Keratinocyte (primary cell): ENCODE measurements at regions not wholly inside any gene's neighbourhood (a gene's known extent, or its start where the extent isn't known, plus 50 kb on each side); places are given as distances from the start of the nearest gene placed in this dataset.

ENCODE experiments used
- EZH2 ChIP-seq: IDR thresholded peaks from one replicate; pipeline ENCODE4 v1.6.1; 2012; ENCODE audit warnings: inconsistent platforms, mild to moderate bottlenecking, low read length, moderate library complexity
- TF ChIP-seq, protein P1 (sequence below), 3 experiments: IDR thresholded peaks in 1 of 3; conservative IDR thresholded peaks in 1 of 3; optimal IDR thresholded peaks in 1 of 3; 2 replicates in 2 of 3; 3 replicates in 1 of 3; pipeline versions ENCODE3 to v1.5.1; 2011; ENCODE audit warnings: low read length in 3 of 3, mild to moderate bottlenecking in 3 of 3, moderate library complexity in 2 of 3, control low read depth in 1 of 3, inconsistent platforms in 1 of 3; ENCODE audit not compliant: insufficient read depth in 2 of 3; ENCODE audit errors: extremely low read depth in 1 of 3

DNA sequence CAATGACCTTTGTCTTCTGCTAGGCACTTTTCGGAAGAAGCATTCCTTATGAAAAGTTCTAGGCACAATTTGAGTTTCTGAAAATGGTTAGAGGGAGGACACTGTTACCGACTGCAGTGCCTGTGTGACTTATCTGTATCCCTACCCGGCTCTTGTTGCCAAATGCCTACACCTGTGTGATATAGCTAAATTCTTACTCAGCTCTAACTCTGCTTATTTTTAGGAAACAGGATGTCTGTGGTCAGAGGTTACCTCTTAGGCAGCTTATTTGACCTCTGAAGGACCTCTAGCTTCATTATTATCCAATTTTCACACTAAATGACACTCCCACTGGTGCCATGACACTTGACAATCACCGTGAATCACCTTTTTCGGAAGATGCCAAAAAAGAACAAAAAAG lies 561.1 kb upstream of the SMIM31 start:
- TF ChIP-seq, protein P1, sequence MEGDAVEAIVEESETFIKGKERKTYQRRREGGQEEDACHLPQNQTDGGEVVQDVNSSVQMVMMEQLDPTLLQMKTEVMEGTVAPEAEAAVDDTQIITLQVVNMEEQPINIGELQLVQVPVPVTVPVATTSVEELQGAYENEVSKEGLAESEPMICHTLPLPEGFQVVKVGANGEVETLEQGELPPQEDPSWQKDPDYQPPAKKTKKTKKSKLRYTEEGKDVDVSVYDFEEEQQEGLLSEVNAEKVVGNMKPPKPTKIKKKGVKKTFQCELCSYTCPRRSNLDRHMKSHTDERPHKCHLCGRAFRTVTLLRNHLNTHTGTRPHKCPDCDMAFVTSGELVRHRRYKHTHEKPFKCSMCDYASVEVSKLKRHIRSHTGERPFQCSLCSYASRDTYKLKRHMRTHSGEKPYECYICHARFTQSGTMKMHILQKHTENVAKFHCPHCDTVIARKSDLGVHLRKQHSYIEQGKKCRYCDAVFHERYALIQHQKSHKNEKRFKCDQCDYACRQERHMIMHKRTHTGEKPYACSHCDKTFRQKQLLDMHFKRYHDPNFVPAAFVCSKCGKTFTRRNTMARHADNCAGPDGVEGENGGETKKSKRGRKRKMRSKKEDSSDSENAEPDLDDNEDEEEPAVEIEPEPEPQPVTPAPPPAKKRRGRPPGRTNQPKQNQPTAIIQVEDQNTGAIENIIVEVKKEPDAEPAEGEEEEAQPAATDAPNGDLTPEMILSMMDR (optimal IDR thresholded peaks at IDR 0.05 in 1 of 3, IDR thresholded peaks at IDR 0.05 in 1 of 3, conservative IDR thresholded peaks at IDR 0.05 in 1 of 3; ENCODE audit: extremely low read depth in 1 of 3, insufficient read depth in 2 of 3, low read length in 3 of 3): no peak
- TF ChIP-seq EZH2: no peak
